MCF 10A (cell line): ENCODE measurements at regions not wholly inside any gene's neighbourhood (a gene's known extent, or its start where the extent isn't known, plus 50 kb on each side); places are given as distances from the start of the nearest gene placed in this dataset.
A peak's percentile ranks its signal among the peaks of the same experiment; 100 is the strongest.

Experiments
- BruUV-seq: library from RNA; stranded (reverse); fragments of 400-500 nt; replicated peaks from 2 replicates; lab custom pipeline; 2021; lab: Mats Ljungman, UMichigan
- CTCF ChIA-PET: fragments of 300-600 bp; sonication (Branson Sonifier 250); formaldehyde crosslinking; extraction: SDS; loops from one replicate; lab custom pipeline; 2021; ENCODE audit warnings: antibody characterized with exemption, inconsistent platforms; lab: Yijun Ruan, JAX
- POLR2A ChIA-PET: fragments of 300-600, 350-650 bp; sonication (Branson Sonifier 250); formaldehyde crosslinking; extraction: SDS; loops from one replicate; lab custom pipeline; 2020; ENCODE audit warnings: antibody characterized with exemption, inconsistent platforms; lab: Yijun Ruan, JAX
- DNase-seq: peaks from one replicate; pipeline ENCODE4 v3.0.0-alpha.2; 2018; ENCODE audit not compliant: unreplicated experiment
- H3K27ac Mint-ChIP-seq: one replicate; pipeline ENCODE4 v1.8.0; 2022; ENCODE audit warnings: mild to moderate bottlenecking, low read depth, mixed read lengths; ENCODE audit not compliant: unreplicated experiment
- H3K27me3 Mint-ChIP-seq: one replicate; pipeline ENCODE4 v1.8.0; 2022; ENCODE audit warnings: mixed read lengths; ENCODE audit not compliant: insufficient read depth, unreplicated experiment
- H3K36me3 Mint-ChIP-seq: one replicate; pipeline ENCODE4 v1.8.0; 2022; ENCODE audit warnings: mild to moderate bottlenecking, moderate library complexity, mixed read lengths; ENCODE audit not compliant: insufficient read depth, unreplicated experiment
- H3K4me1 Mint-ChIP-seq: one replicate; pipeline ENCODE4 v1.8.0; 2022; ENCODE audit warnings: mixed read lengths; ENCODE audit not compliant: insufficient read depth, unreplicated experiment
- H3K4me3 Mint-ChIP-seq: one replicate; pipeline ENCODE4 v1.8.0; 2022; ENCODE audit warnings: mild to moderate bottlenecking, moderate library complexity, mixed read lengths; ENCODE audit not compliant: unreplicated experiment
- H3K9me3 Mint-ChIP-seq: one replicate; pipeline ENCODE4 v1.8.0; 2022; ENCODE audit warnings: mixed read lengths; ENCODE audit not compliant: unreplicated experiment
- CTCF ChIP-seq: fragments of 200-600 bp; IDR thresholded peaks from one replicate; pipeline ENCODE4 v1.8.0; 2022; ENCODE audit warnings: antibody characterized with exemption, mild to moderate bottlenecking; ENCODE audit not compliant: unreplicated experiment
- intact Hi-C: fragments of 100-400 bp; cut with micrococcal nuclease; formaldehyde crosslinking; loops from 2 replicates; pipeline ENCODE4 v1.14.1; 2022

- H3K4me3 Mint-ChIP-seq = no peak overlapping the region
- POLR2A ChIA-PET = interaction anchor here (1.3 kb wide), 1 partner anchor 307 kb away, joined by 3 read pairs; no protein-coding TSS in a partner anchor
- TF ChIP-seq CTCF = no peak
- no peak for DNase-seq
- CTCF ChIA-PET = interaction anchor here (1.3 kb wide), 1 partner anchor 10 kb away, joined by 3 read pairs; no protein-coding TSS in a partner anchor
- intact Hi-C loops = loop anchor here (5.0 kb wide), 1 partner anchor 39 kb away; no protein-coding TSS in a partner anchor
- H3K27me3 Mint-ChIP-seq = no peaks in the 10 kb centered on the region
- H3K9me3 Mint-ChIP-seq = no peaks in the 10 kb centered on the region
- peaks cover 35% of the 10 kb centered on the region for H3K4me1 Mint-ChIP-seq
- no peaks in the 10 kb centered on the region for H3K36me3 Mint-ChIP-seq
- no peak overlapping the region for H3K27ac Mint-ChIP-seq
- no TSS peak for BruUV-seq
Observed at GRCh38 chr4:26023203-26023972, 109.4 kb downstream of the SMIM20 start.

GRCh38 chr4:26024079-26024478 lies 110.1 kb downstream of the SMIM20 start:
- Mint-ChIP-seq H3K4me1 (peaks cover 35% of the 10 kb centered on the region), H3K27ac (no peak overlapping the region), H3K27me3 (no peaks in the 10 kb centered on the region), H3K36me3 (no peaks in the 10 kb centered on the region), H3K9me3 (no peaks in the 10 kb centered on the region), H3K4me3 (no peak overlapping the region)
- TF ChIP-seq CTCF = no peak
- CTCF ChIA-PET = no interaction called here
- no TSS peak for BruUV-seq
- POLR2A ChIA-PET = no interaction called here
- no peak for DNase-seq
- intact Hi-C loops = loop anchor here (5.0 kb wide), 1 partner anchor 38 kb away; no protein-coding TSS in a partner anchor

DNA sequence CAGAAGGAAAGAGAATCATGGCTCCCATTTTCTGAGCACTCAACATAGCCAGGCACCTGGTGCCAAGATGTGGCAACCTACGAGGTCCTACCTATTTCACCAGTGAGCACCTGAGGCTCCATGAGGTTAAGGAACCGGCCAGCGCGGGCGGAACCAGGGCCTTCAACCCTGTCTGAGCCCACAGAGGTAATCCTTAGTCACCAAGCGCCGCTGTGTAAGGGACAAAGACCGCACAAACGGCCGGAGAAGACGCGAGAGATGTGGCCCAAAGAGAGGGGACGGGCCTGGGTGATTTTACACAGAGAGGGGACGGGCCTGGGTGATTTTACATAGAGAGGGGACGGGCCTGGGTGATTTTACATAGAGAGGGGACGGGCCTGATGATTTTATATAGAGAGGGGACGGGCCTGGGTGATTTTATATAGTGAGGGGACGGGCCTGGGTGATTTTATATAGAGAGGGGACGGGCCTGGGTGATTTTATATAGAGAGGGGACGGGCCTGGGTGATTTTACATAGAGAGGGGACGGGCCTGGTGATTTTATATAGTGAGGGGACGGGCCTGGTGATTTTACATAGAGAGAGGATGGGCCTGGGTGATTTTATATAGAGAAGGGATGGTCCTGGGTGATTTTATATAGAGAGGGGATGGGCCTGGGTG lies 114.2 kb downstream of the SMIM20 start:
- Mint-ChIP-seq H3K27ac (peak overlapping the region; percentile 59), H3K36me3 (no peaks in the 10 kb centered on the region), H3K9me3 (no peaks in the 10 kb centered on the region), H3K4me3 (no peak overlapping the region), H3K27me3 (no peaks in the 10 kb centered on the region), H3K4me1 (peaks cover 6% of the 10 kb centered on the region)
- CTCF ChIA-PET = no interaction called here
- intact Hi-C loops = no loop called here
- BruUV-seq = no TSS peak
- POLR2A ChIA-PET = no interaction called here
- DNase-seq = no peak
- no peak for TF ChIP-seq CTCF
